HCT116 (cell line): ENCODE measurements at regions not wholly inside any gene's neighbourhood (a gene's known extent, or its start where the extent isn't known, plus 50 kb on each side); places are given as distances from the start of the nearest gene placed in this dataset.
"Not testable (repeated sequence)": the region's sequence is repeated elsewhere in the genome, so short reads cannot be mapped to it uniquely, and the experiment has no call there.

Experiments used
- ATAC-seq: fragments of 200-7000 bp; cut with Tn5 transposase; 2 replicates; pipeline ENCODE4 v1.9.1; 2020; ENCODE audit warnings: mild to moderate bottlenecking, moderate library complexity
- BruUV-seq: library from RNA; stranded (reverse); fragments of 400-500 nt; replicated peaks from 2 replicates; lab custom pipeline; 2021; lab: Mats Ljungman, UMichigan
- CTCF ChIA-PET: fragments of 300-600 bp; sonication (Branson Sonifier 250); formaldehyde crosslinking; loops from one replicate; lab custom pipeline; 2021; ENCODE audit warnings: antibody characterized with exemption; lab: Charles Lee
- POLR2A ChIA-PET: fragments of 300-600, 350-600 bp; sonication (Branson Sonifier 250); formaldehyde crosslinking; loops from one replicate; lab custom pipeline; 2021; ENCODE audit warnings: antibody characterized with exemption; lab: Charles Lee
- RAD21 ChIA-PET, 2 experiments: fragments of 300-600 bp; sonication (Branson Sonifier 250); formaldehyde crosslinking; loops; one replicate each; lab custom pipeline; 2023; ENCODE audit warnings: low total read pairs in 2 of 2; ENCODE audit not compliant: uncharacterized antibody in 2 of 2, unreplicated experiment in 2 of 2, low non-redundant PET in 1 of 2; lab: Charles Lee
- DNase-seq: peaks from one replicate; pipeline ENCODE4 v3.0.0-alpha.2; 2010; ENCODE audit warnings: low read depth, low spot score
- H2AFZ ChIP-seq: fragments of 200-600 bp; shearing (Covaris generic), sonication (generic); 2 replicates; pipeline ENCODE4 v1.6.1; 2017; ENCODE audit warnings: low read depth, mixed run types, mixed read lengths, antibody characterized with exemption, low read length; ENCODE audit not compliant: poor library complexity, severe bottlenecking
- H3K27ac ChIP-seq: 2 replicates; pipeline ENCODE4 v1.5.1; 2012; ENCODE audit warnings: low read depth, low read length
- H3K27me3 ChIP-seq: fragments of 200-600 bp; sonication (generic); 2 replicates; pipeline ENCODE4 v1.6.1; 2016; ENCODE audit warnings: mixed run types, low read length, mixed read lengths; ENCODE audit not compliant: insufficient read depth
- H3K36me3 ChIP-seq, 2 experiments: fragments of 200-500 bp in 1 of 2; fragments of 200-600 bp in 1 of 2; sonication (Bioruptor generic) in 1 of 2; sonication (generic) in 1 of 2; 2 replicates each; pipeline versions ENCODE4 v1.5.1 to v1.6.1; 2014 to 2016; ENCODE audit warnings: low read length in 2 of 2, inconsistent platforms in 1 of 2, mixed read lengths in 1 of 2, mixed run types in 1 of 2; ENCODE audit not compliant: insufficient read depth in 2 of 2, control insufficient read depth in 1 of 2
- H3K4me1 ChIP-seq, 2 experiments: fragments of 200-600 bp in 1 of 2; sonication (generic) in 1 of 2; 2 replicates each; pipeline versions ENCODE4 v1.5.1 to v1.6.1; 2012 to 2017; ENCODE audit warnings: low read length in 2 of 2, inconsistent platforms in 1 of 2, mild to moderate bottlenecking in 1 of 2, mixed read lengths in 1 of 2, mixed run types in 1 of 2, moderate library complexity in 1 of 2; ENCODE audit not compliant: insufficient read depth in 2 of 2, control insufficient read depth in 1 of 2
- H3K4me2 ChIP-seq: fragments of 200-600 bp; sonication (generic); 2 replicates; pipeline ENCODE4 v1.6.1; 2017; ENCODE audit warnings: mixed run types, low read length, mixed read lengths
- H3K4me3 ChIP-seq, 2 experiments: fragments of 200-600 bp in 1 of 2; sonication (generic) in 1 of 2; replicated peaks in 1 of 2; 2 replicates each; pipeline ENCODE4 v1.5.1; 2011 to 2016; ENCODE audit warnings: low read length in 2 of 2, control low read depth in 1 of 2, low read depth in 1 of 2, mild to moderate bottlenecking in 1 of 2, mixed read lengths in 1 of 2, mixed run types in 1 of 2
- H3K79me2 ChIP-seq: fragments of 200-600 bp; sonication (generic); 2 replicates; pipeline ENCODE4 v1.6.1; 2017; ENCODE audit warnings: mild to moderate bottlenecking, mixed run types, low read length, moderate library complexity, mixed read lengths; ENCODE audit not compliant: insufficient read depth
- H3K9ac ChIP-seq: fragments of 200-600 bp; sonication (generic); 2 replicates; pipeline ENCODE4 v1.6.1; 2016; ENCODE audit warnings: low read length, mixed read lengths
- H3K9me2 ChIP-seq: fragments of 200-600 bp; sonication (generic), shearing (Covaris generic); 2 replicates; pipeline ENCODE4 v1.6.1; 2017; ENCODE audit warnings: mixed run types, mild to moderate bottlenecking, moderate library complexity; ENCODE audit not compliant: insufficient read depth
- H3K9me3 ChIP-seq, 2 experiments: fragments of 200-500 bp in 1 of 2; fragments of 200-600 bp in 1 of 2; sonication (Bioruptor generic) in 1 of 2; sonication (generic) in 1 of 2; 2 replicates each; pipeline ENCODE4 v1.6.1; 2014 to 2017; ENCODE audit warnings: low read length in 2 of 2, mixed read lengths in 2 of 2, inconsistent platforms in 1 of 2, low read depth in 1 of 2, mild to moderate bottlenecking in 1 of 2, mixed run types in 1 of 2, moderate library complexity in 1 of 2; ENCODE audit not compliant: control insufficient read depth in 1 of 2, insufficient read depth in 1 of 2
- H4K20me1 ChIP-seq: fragments of 200-600 bp; sonication (generic), shearing (Covaris generic); 2 replicates; pipeline ENCODE4 v1.6.1; 2017; ENCODE audit warnings: mixed run types, mild to moderate bottlenecking, moderate library complexity; ENCODE audit not compliant: insufficient read depth
- CBX3 ChIP-seq: IDR thresholded peaks from 2 replicates; pipeline ENCODE4 v1.6.1; 2012; ENCODE audit warnings: low read depth
- ELF1 ChIP-seq: IDR thresholded peaks from 2 replicates; pipeline ENCODE4 v1.6.1; 2012; ENCODE audit warnings: low read depth, borderline replicate concordance
- JUND ChIP-seq: IDR thresholded peaks from 2 replicates; pipeline ENCODE4 v1.6.1; 2012
- POLR2AphosphoS5 ChIP-seq: IDR thresholded peaks from 2 replicates; pipeline ENCODE4 v1.6.1; 2011; ENCODE audit warnings: mild to moderate bottlenecking, low read depth, low read length, moderate library complexity
- RAD21 ChIP-seq: IDR thresholded peaks from 2 replicates; pipeline ENCODE4 v1.6.1; 2012; ENCODE audit warnings: low read depth, mild to moderate bottlenecking
- SIN3A ChIP-seq: IDR thresholded peaks from 2 replicates; pipeline ENCODE4 v1.6.1; 2012; ENCODE audit warnings: low read depth
- YY1 ChIP-seq: IDR thresholded peaks from 2 replicates; pipeline ENCODE4 v1.6.1; 2011; ENCODE audit warnings: low read length, low read depth, moderate library complexity, mild to moderate bottlenecking; ENCODE audit not compliant: insufficient replicate concordance; ENCODE audit errors: extremely low read depth
- ZFX ChIP-seq: fragments of 450-650 bp; IDR thresholded peaks from 2 replicates; pipeline ENCODE4 v1.6.1; 2017
- ZNF274 ChIP-seq: fragments of 200-500 bp; sonication (Bioruptor generic); IDR thresholded peaks from 2 replicates; pipeline ENCODE4 v1.6.1; 2014; ENCODE audit warnings: mild to moderate bottlenecking, low read depth, low read length, inconsistent platforms
- intact Hi-C: fragments of 100-400 bp; cut with micrococcal nuclease; formaldehyde crosslinking; loops from 2 replicates; pipeline ENCODE4 v1.10.0; 2022
- TF ChIP-seq, protein P1 (sequence below), 3 experiments: fragments of 200-600 bp in 1 of 3; sonication (generic) in 1 of 3; IDR thresholded peaks in 2 of 3; conservative IDR thresholded peaks in 1 of 3; 2 replicates each; pipeline ENCODE4 v1.5.1; 2012 to 2017; ENCODE audit warnings: low read depth in 2 of 3, low read length in 2 of 3, antibody characterized with exemption in 1 of 3, borderline replicate concordance in 1 of 3, control low read depth in 1 of 3, mild to moderate bottlenecking in 1 of 3, mixed read lengths in 1 of 3, mixed run types in 1 of 3, moderate library complexity in 1 of 3; ENCODE audit not compliant: insufficient read depth in 1 of 3
- TF ChIP-seq, protein P2 (sequence below): IDR thresholded peaks from 2 replicates; pipeline ENCODE4 v1.6.1; 2012

DNA sequence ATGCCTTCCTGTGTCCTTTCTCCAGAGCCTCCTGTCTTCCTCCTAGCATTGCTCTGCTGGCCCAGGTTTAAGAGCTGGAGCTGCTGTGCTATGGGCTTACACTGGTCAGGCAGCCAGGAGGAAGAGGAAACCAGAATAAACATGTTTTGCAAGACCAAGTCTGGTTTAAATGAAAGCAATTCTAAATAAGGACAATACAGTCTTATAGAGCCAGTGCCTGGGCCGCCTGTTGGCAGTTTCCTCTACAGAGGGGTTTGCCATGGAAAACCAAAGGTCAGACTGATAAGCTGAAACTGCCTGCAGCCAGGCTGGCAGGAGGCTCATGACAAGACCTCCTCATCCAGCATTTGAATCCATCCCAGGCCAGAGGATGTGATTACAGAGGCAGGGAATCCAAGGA lies 92.9 kb upstream of the FGGY start:
- RAD21 ChIA-PET = no interaction called here
- H3K9me2 ChIP-seq = no peaks in the 10 kb centered on the region; the same call in 1 of the 2 replicates
- intact Hi-C loops = no loop called here
- no peak for ATAC-seq
- no peak overlapping the region for H2AFZ ChIP-seq
- no TSS peak for BruUV-seq
- CTCF ChIA-PET = no interaction called here
- no peaks in the 10 kb centered on the region for H3K27me3 ChIP-seq
- no peaks in the 10 kb centered on the region for H3K36me3 ChIP-seq
- POLR2A ChIA-PET = no interaction called here
- no peaks in the 10 kb centered on the region for H3K9me3 ChIP-seq
- H3K4me3 ChIP-seq = no peak overlapping the region
- H3K79me2 ChIP-seq = no peaks in the 10 kb centered on the region
- no peak overlapping the region for H3K9ac ChIP-seq
- no peaks in the 10 kb centered on the region for H3K4me1 ChIP-seq
- no peaks in the 10 kb centered on the region for H4K20me1 ChIP-seq
- TF ChIP-seq SIN3A (no peak), POLR2AphosphoS5 (no peak), RAD21 (no peak), CBX3 (no peak), ELF1 (no peak), JUND (no peak), ZNF274 (no peak), ZFX (no peak), YY1 (no peak)
- TF ChIP-seq, protein P1, sequence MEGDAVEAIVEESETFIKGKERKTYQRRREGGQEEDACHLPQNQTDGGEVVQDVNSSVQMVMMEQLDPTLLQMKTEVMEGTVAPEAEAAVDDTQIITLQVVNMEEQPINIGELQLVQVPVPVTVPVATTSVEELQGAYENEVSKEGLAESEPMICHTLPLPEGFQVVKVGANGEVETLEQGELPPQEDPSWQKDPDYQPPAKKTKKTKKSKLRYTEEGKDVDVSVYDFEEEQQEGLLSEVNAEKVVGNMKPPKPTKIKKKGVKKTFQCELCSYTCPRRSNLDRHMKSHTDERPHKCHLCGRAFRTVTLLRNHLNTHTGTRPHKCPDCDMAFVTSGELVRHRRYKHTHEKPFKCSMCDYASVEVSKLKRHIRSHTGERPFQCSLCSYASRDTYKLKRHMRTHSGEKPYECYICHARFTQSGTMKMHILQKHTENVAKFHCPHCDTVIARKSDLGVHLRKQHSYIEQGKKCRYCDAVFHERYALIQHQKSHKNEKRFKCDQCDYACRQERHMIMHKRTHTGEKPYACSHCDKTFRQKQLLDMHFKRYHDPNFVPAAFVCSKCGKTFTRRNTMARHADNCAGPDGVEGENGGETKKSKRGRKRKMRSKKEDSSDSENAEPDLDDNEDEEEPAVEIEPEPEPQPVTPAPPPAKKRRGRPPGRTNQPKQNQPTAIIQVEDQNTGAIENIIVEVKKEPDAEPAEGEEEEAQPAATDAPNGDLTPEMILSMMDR (IDR thresholded peaks at IDR 0.05 in 2 of 3, conservative IDR thresholded peaks at IDR 0.05 in 1 of 3; ENCODE audit: borderline replicate concordance in 1 of 3, insufficient read depth in 1 of 3, low read depth in 2 of 3, low read length in 2 of 3) = no peak
- TF ChIP-seq, protein P2, sequence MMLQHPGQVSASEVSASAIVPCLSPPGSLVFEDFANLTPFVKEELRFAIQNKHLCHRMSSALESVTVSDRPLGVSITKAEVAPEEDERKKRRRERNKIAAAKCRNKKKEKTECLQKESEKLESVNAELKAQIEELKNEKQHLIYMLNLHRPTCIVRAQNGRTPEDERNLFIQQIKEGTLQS = no peak
- no peak overlapping the region for H3K4me2 ChIP-seq
- H3K27ac ChIP-seq = no peak overlapping the region
- DNase-seq = no peak

DNA sequence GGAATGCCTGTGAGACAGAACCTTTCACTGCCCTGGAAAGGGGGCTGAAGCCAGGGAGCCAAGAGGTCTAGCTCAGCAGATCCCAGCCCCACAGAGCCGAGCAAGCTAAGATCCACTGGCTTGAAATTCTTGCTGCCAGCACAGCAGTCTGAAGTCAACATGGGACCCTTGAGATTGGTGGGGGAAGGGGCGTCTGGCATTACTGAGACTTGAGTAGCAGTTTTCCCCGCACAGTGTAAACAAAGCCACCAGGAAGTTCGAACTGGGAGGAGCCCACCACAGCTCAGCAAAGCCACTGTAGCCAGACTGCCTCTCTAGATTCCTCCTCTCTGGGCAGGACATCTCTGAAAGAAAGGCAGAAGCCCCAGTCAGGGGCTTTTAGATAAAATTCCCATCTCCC lies 90.3 kb upstream of the FGGY start:
- H3K27me3 ChIP-seq, RAD21 ChIA-PET, H3K4me2 ChIP-seq, BruUV-seq, H3K36me3 ChIP-seq, intact Hi-C loops, ATAC-seq, H3K9me3 ChIP-seq, H3K9ac ChIP-seq, H3K4me1 ChIP-seq, H2AFZ ChIP-seq, DNase-seq, H3K4me3 ChIP-seq, POLR2A ChIA-PET, H3K79me2 ChIP-seq, CTCF ChIA-PET, H3K9me2 ChIP-seq, H3K27ac ChIP-seq, H4K20me1 ChIP-seq: not testable (repeated sequence)

DNA sequence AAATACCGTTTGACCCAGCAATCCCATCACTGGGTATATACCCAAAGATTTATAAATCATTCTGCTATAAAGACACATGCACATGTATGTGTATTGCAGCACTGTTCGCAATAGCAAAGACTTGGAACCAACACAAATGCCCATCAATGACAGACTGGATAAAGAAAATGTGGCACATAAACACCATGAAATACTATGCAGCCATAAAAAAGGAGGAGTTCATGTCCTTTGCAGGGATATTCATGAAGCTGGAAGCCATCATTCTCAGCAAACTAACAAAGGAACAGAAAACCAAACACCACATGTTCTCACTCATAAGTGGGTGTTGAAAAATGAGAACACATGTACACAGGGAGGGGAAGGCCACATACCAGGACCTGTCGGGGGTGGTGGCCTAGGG lies 86.5 kb upstream of the FGGY start:
- H3K79me2 ChIP-seq, H3K4me2 ChIP-seq, ATAC-seq, H3K4me3 ChIP-seq, H3K27ac ChIP-seq, H3K9ac ChIP-seq, H3K9me2 ChIP-seq, H4K20me1 ChIP-seq, H3K27me3 ChIP-seq, DNase-seq, H3K4me1 ChIP-seq, CTCF ChIA-PET, BruUV-seq, H2AFZ ChIP-seq, H3K9me3 ChIP-seq, POLR2A ChIA-PET, RAD21 ChIA-PET, intact Hi-C loops, H3K36me3 ChIP-seq: not testable (repeated sequence)
